Cardiac fibroblast (primary cell): ENCODE measurements at regions not wholly inside any gene's neighbourhood (a gene's known extent, or its start where the extent isn't known, plus 50 kb on each side); places are given as distances from the start of the nearest gene placed in this dataset.

Experiments
- DNase-seq, 2 donors: peaks; one replicate each; pipeline versions ENCODE4 v3.0.0 to v3.0.0-alpha.2; 2010; ENCODE audit warnings: low read depth in 2 of 2
- H3K4me3 ChIP-seq, 2 donors: replicated peaks in 1 of 2; 1 replicate in 1 of 2; 2 replicates in 1 of 2; pipeline ENCODE4 v1.5.1; 2011; ENCODE audit warnings: low read depth in 2 of 2, low read length in 2 of 2, mild to moderate bottlenecking in 2 of 2, moderate library complexity in 1 of 2
- TF ChIP-seq, protein P1 (sequence below): IDR thresholded peaks from one replicate; pipeline ENCODE4 v1.5.1; 2011; ENCODE audit warnings: low read depth, mild to moderate bottlenecking, low read length, inconsistent platforms

GRCh38 chr12:17829813-17830212 is 260.2 kb downstream of the RERGL start:
- H3K4me3 ChIP-seq: no peak overlapping the region
- TF ChIP-seq, protein P1, sequence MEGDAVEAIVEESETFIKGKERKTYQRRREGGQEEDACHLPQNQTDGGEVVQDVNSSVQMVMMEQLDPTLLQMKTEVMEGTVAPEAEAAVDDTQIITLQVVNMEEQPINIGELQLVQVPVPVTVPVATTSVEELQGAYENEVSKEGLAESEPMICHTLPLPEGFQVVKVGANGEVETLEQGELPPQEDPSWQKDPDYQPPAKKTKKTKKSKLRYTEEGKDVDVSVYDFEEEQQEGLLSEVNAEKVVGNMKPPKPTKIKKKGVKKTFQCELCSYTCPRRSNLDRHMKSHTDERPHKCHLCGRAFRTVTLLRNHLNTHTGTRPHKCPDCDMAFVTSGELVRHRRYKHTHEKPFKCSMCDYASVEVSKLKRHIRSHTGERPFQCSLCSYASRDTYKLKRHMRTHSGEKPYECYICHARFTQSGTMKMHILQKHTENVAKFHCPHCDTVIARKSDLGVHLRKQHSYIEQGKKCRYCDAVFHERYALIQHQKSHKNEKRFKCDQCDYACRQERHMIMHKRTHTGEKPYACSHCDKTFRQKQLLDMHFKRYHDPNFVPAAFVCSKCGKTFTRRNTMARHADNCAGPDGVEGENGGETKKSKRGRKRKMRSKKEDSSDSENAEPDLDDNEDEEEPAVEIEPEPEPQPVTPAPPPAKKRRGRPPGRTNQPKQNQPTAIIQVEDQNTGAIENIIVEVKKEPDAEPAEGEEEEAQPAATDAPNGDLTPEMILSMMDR: no peak
- no peak for DNase-seq

DNA sequence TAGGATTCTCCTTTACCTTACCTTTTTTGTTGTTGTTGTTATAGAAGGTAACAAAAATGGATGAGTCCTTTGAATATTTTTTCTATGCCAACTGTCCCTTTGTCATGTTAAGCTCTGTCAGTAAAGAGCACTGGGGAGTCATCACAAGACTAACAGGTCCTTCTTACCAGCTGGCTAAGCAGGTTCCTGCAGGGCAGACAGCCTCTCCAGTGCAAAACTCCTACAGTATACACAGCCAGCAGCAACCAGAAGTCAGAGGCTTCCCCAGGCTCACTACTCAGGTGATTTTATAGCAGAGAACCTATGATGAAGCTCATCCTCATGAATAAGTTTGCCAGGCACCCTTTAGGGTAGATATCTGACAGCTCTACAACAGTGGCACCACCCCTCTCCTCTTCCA is 271.1 kb downstream of the RERGL start:
- no peak overlapping the region for H3K4me3 ChIP-seq
- TF ChIP-seq, protein P1: no peak
- DNase-seq: no peak

DNA sequence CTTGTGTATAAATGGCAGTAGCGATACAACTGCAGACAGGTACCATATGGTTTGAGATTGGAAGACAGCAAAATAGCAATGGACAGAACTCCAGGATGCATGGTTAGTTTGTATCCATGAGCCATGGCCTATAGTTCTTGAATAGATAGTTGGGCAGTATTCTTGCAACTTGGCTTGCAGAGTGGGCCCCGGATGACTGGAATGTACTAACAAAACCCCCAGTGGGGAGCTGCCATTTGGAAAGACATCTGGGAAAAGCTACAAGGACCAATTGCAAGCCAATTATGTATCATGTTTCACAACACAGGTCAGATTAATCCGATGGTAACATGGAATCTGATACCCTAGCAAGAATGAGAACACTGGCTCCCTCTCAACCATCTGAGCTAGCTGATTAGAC is 279.6 kb downstream of the RERGL start:
- no peak overlapping the region for H3K4me3 ChIP-seq
- TF ChIP-seq, protein P1: no peak
- DNase-seq: no peak

DNA sequence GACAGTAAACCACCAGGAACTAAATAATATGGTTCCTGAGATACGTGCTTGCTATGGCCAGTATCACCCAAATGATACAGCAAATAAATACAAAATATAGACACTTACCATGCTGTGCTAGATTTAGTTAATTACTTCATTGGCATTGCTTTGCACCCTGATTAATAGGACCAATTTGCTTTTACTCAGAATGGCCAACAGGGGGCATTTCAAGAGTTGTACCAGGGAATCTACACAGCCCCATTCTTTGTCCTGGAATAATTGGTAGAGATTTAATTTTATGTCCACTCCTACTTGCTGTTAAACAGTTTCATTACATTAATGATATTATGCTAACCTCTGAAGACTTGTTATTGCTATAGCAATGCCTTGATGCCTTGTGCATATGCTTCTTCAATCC is 280.8 kb downstream of the RERGL start:
- no peak overlapping the region for H3K4me3 ChIP-seq
- TF ChIP-seq, protein P1: no peak
- DNase-seq: no peak

GRCh38 chr12:17802657-17803641 is 287.0 kb downstream of the RERGL start:
- TF ChIP-seq, protein P1: no peak
- no peak overlapping the region for H3K4me3 ChIP-seq
- DNase-seq: no peak

DNA sequence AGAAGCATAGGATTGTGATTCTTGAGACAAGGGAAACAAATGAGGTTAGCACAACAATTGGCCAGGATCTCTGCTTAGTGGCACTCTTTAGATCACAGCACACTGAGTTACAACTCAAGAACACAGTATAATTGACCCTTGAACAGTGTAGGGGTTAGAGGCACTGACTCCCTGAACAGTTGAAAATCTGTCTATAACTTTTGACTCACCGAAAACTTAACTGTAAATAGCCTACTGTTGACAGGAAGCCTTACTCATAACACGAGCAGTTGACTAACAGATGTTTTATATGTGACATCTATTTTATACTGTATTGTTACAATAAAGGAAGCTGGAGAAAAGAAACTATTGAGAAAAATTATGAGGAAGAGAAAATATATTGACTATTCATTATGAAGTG is 296.1 kb downstream of the RERGL start:
- no peak for DNase-seq
- TF ChIP-seq, protein P1: no peak
- no peak overlapping the region for H3K4me3 ChIP-seq
